Keratinocyte (primary cell): ENCODE measurements at regions not wholly inside any gene's neighbourhood (a gene's known extent, or its start where the extent isn't known, plus 50 kb on each side); places are given as distances from the start of the nearest gene placed in this dataset.

ENCODE experiments used
- DNase-seq: peaks from one replicate; pipeline ENCODE4 v3.0.0-alpha.2; 2011; ENCODE audit warnings: low read depth, missing footprints, low spot score
- FAIRE-seq: peaks from 2 replicates; lab custom pipeline; 2011; peaks lifted over from hg19 to GRCh38; lab: Jason Lieb, UNC
- H2AFZ ChIP-seq: 2 replicates; pipeline ENCODE4 v1.6.0; 2012; ENCODE audit warnings: low read length, control low read depth, inconsistent platforms; ENCODE audit not compliant: control insufficient read depth
- H3K27ac ChIP-seq: 2 replicates; pipeline ENCODE4 v1.5.1; 2011; ENCODE audit warnings: low read length; ENCODE audit not compliant: control insufficient read depth, insufficient read depth
- H3K27me3 ChIP-seq: 3 replicates; pipeline ENCODE4 v1.6.0; 2011; ENCODE audit warnings: low read length; ENCODE audit not compliant: control insufficient read depth, insufficient read depth; ENCODE audit errors: extremely low read depth
- H3K36me3 ChIP-seq, 2 experiments: 2 replicates in 1 of 2; 3 replicates in 1 of 2; pipeline ENCODE4 v1.5.1; 2011; ENCODE audit warnings: low read length in 2 of 2, mild to moderate bottlenecking in 1 of 2; ENCODE audit not compliant: control insufficient read depth in 2 of 2, insufficient read depth in 2 of 2; ENCODE audit errors: extremely low read depth in 1 of 2
- H3K4me1 ChIP-seq: 3 replicates; pipeline ENCODE4 v1.5.1; 2011; ENCODE audit warnings: low read length; ENCODE audit not compliant: control insufficient read depth, insufficient read depth; ENCODE audit errors: extremely low read depth
- H3K4me2 ChIP-seq: 3 replicates; pipeline ENCODE4 v1.6.0; 2011; ENCODE audit warnings: low read depth, low read length; ENCODE audit not compliant: control insufficient read depth, insufficient read depth; ENCODE audit errors: extremely low read depth
- H3K4me3 ChIP-seq, 3 experiments: fragments of 200-600 bp in 1 of 3; sonication (generic) in 1 of 3; 2 replicates in 2 of 3; 3 replicates in 1 of 3; pipeline ENCODE4 v1.5.1; 2011 to 2016; ENCODE audit warnings: low read length in 3 of 3, mild to moderate bottlenecking in 3 of 3, control low read depth in 2 of 3, inconsistent platforms in 1 of 3, low read depth in 1 of 3, mixed read lengths in 1 of 3, mixed run types in 1 of 3, moderate library complexity in 1 of 3; ENCODE audit not compliant: control insufficient read depth in 2 of 3, insufficient read depth in 2 of 3; ENCODE audit errors: extremely low read depth in 1 of 3
- H3K79me2 ChIP-seq: 2 replicates; pipeline ENCODE4 v1.6.0; 2012; ENCODE audit warnings: low read length; ENCODE audit not compliant: control insufficient read depth, insufficient read depth
- H3K9ac ChIP-seq: 3 replicates; pipeline ENCODE4 v1.6.0; 2011; ENCODE audit warnings: low read length; ENCODE audit not compliant: control insufficient read depth, insufficient read depth; ENCODE audit errors: extremely low read depth
- H3K9me1 ChIP-seq: 3 replicates; pipeline ENCODE4 v1.6.0; 2011; ENCODE audit warnings: low read length; ENCODE audit not compliant: control insufficient read depth, insufficient read depth; ENCODE audit errors: extremely low read depth
- H3K9me3 ChIP-seq: 2 replicates; pipeline ENCODE4 v1.5.1; 2012; ENCODE audit warnings: low read depth, low read length; ENCODE audit not compliant: control insufficient read depth
- H4K20me1 ChIP-seq: 3 replicates; pipeline ENCODE4 v1.6.0; 2011; ENCODE audit warnings: low read length; ENCODE audit not compliant: control insufficient read depth, insufficient read depth; ENCODE audit errors: extremely low read depth
- CTCF ChIP-seq, 3 experiments: IDR thresholded peaks in 1 of 3; conservative IDR thresholded peaks in 1 of 3; optimal IDR thresholded peaks in 1 of 3; 2 replicates in 2 of 3; 3 replicates in 1 of 3; pipeline versions ENCODE3 to v1.5.1; 2011; ENCODE audit warnings: low read length in 3 of 3, mild to moderate bottlenecking in 3 of 3, moderate library complexity in 2 of 3, control low read depth in 1 of 3, inconsistent platforms in 1 of 3; ENCODE audit not compliant: insufficient read depth in 2 of 3; ENCODE audit errors: extremely low read depth in 1 of 3
- EZH2 ChIP-seq: IDR thresholded peaks from one replicate; pipeline ENCODE4 v1.6.1; 2012; ENCODE audit warnings: inconsistent platforms, mild to moderate bottlenecking, low read length, moderate library complexity
- dilution Hi-C: fragments of 300-500 bp; cut with MboI; formaldehyde crosslinking; loops from one replicate; pipeline ENCODE4 v1.7.0; 2020; ENCODE audit warnings: low sequenced_read_pairs; ENCODE audit not compliant: extremely low pct_ligation_motif_present

- no peak for FAIRE-seq
- dilution Hi-C loops = no loop called here
- no peaks in the 10 kb centered on the region for H3K9me3 ChIP-seq
Measured at GRCh38 chr3:177942911-177943310, 593.3 kb upstream of the KCNMB2 start.

GRCh38 chr3:177944228-177944661 is 592.0 kb upstream of the KCNMB2 start:
- FAIRE-seq = no peak
- TF ChIP-seq EZH2 (no peak), CTCF (optimal IDR thresholded peaks at IDR 0.05 in 1 of 3, IDR thresholded peaks at IDR 0.05 in 1 of 3, conservative IDR thresholded peaks at IDR 0.05 in 1 of 3; ENCODE audit: extremely low read depth in 1 of 3, insufficient read depth in 2 of 3, low read length in 3 of 3) (no peak)
- no peaks in the 10 kb centered on the region for H4K20me1 ChIP-seq

More at GRCh38 chr3:177942911-177943310, 593.3 kb upstream of the KCNMB2 start:
- Histone ChIP-seq H3K27ac (no peak overlapping the region), H2AFZ (no peak overlapping the region), H3K79me2 (no peaks in the 10 kb centered on the region), H3K9ac (no peak overlapping the region), H3K4me1 (no peaks in the 10 kb centered on the region), H3K9me1 (no peaks in the 10 kb centered on the region), H3K36me3 (no peaks in the 10 kb centered on the region), H4K20me1 (no peaks in the 10 kb centered on the region), H3K27me3 (no peaks in the 10 kb centered on the region), H3K4me2 (no peak overlapping the region), H3K4me3 (no peak overlapping the region)
- DNase-seq = no peak
- TF ChIP-seq CTCF (optimal IDR thresholded peaks at IDR 0.05 in 1 of 3, IDR thresholded peaks at IDR 0.05 in 1 of 3, conservative IDR thresholded peaks at IDR 0.05 in 1 of 3; ENCODE audit: extremely low read depth in 1 of 3, insufficient read depth in 2 of 3, low read length in 3 of 3) (no peak), EZH2 (no peak)

More at GRCh38 chr3:177944228-177944661, 592.0 kb upstream of the KCNMB2 start:
- Histone ChIP-seq H3K4me1 (no peaks in the 10 kb centered on the region), H2AFZ (no peak overlapping the region), H3K79me2 (no peaks in the 10 kb centered on the region), H3K27ac (no peak overlapping the region), H3K27me3 (no peaks in the 10 kb centered on the region), H3K9ac (no peak overlapping the region), H3K36me3 (no peaks in the 10 kb centered on the region), H3K4me2 (no peak overlapping the region), H3K9me3 (no peaks in the 10 kb centered on the region), H3K4me3 (no peak overlapping the region), H3K9me1 (no peaks in the 10 kb centered on the region)
- no peak for DNase-seq
- dilution Hi-C loops = no loop called here
